Prostate gland (tissue), 2 donors: ENCODE measurements at regions not wholly inside any gene's neighbourhood (a gene's known extent, or its start where the extent isn't known, plus 50 kb on each side); places are given as distances from the start of the nearest gene placed in this dataset.

ENCODE experiments used
- DNase-seq: peaks from one replicate; pipeline ENCODE4 v3.0.0-alpha.2; 2019; ENCODE audit warnings: low spot score
- H3K27ac ChIP-seq, 2 donors: fragments of 200-600 bp; sonication (generic); 2 replicates each; pipeline ENCODE4 v1.5.1; 2017 to 2019
- H3K27me3 ChIP-seq: fragments of 200-600 bp; sonication (generic); replicated peaks from 2 replicates; pipeline ENCODE4 v1.5.1; 2019; ENCODE audit not compliant: insufficient read depth
- H3K36me3 ChIP-seq, 2 donors: fragments of 200-600 bp; sonication (generic); 1 replicate in 1 of 2; 2 replicates in 1 of 2; pipeline versions ENCODE4 v1.5.1 to v1.8.1; 2017 to 2019
- H3K4me1 ChIP-seq: fragments of 200-600 bp; sonication (generic); replicated peaks from 2 replicates; pipeline ENCODE4 v1.5.1; 2019
- H3K4me3 ChIP-seq, 2 donors: fragments of 200-600 bp; sonication (generic); 2 replicates each; pipeline ENCODE4 v1.5.1; 2017 to 2019
- H3K9me3 ChIP-seq: fragments of 200-600 bp; sonication (generic); 2 replicates; pipeline ENCODE4 v1.5.1; 2017
- CTCF ChIP-seq, 4 experiments: fragments of 200-600 bp in 2 of 4; fragments of 450-650 bp in 2 of 4; sonication (generic) in 2 of 4; IDR thresholded peaks; 1 replicate in 3 of 4; 2 replicates in 1 of 4; pipeline ENCODE4 v1.5.1; 2016 to 2019; ENCODE audit warnings: antibody characterized with exemption in 4 of 4, mild to moderate bottlenecking in 2 of 4, moderate library complexity in 2 of 4
- POLR2A ChIP-seq: fragments of 450-650 bp; IDR thresholded peaks from one replicate; pipeline ENCODE4 v1.6.1; 2016; ENCODE audit warnings: antibody characterized with exemption, mild to moderate bottlenecking
- POLR2AphosphoS5 ChIP-seq: sonication (generic); formaldehyde crosslinking; IDR thresholded peaks from one replicate; pipeline ENCODE4 v1.6.1; 2017; ENCODE audit warnings: antibody characterized with exemption
- WGBS: methylation state at CpG from one replicate; pipeline ENCODE4 v1.1.5; 2018; 5-methylcytosine and 5-hydroxymethylcytosine counted together
- intact Hi-C: fragments of 100-400 bp; cut with DNase I; formaldehyde crosslinking; loops from one replicate; pipeline ENCODE4 v1.14.2; 2022

GRCh38 chr22:47448231-47449223 lies 686.1 kb downstream of the TBC1D22A start:
- TF ChIP-seq CTCF (IDR thresholded peaks at IDR 0.05) (no peak), POLR2AphosphoS5 (no peak), POLR2A (no peak)
- no peaks in the 10 kb centered on the region for H3K36me3 ChIP-seq
- no peaks in the 10 kb centered on the region for H3K27me3 ChIP-seq
- DNase-seq: no peak
- no peak overlapping the region for H3K27ac ChIP-seq
- intact Hi-C loops: no loop called here
- WGBS: 83% methylated on average over 14 of the region's 19 CpGs
- H3K4me3 ChIP-seq: no peak overlapping the region
- H3K9me3 ChIP-seq: no peaks in the 10 kb centered on the region
- H3K4me1 ChIP-seq: no peaks in the 10 kb centered on the region

- no peak for DNase-seq
- H3K4me3 ChIP-seq: no peak overlapping the region
- H3K9me3 ChIP-seq: no peaks in the 10 kb centered on the region
- intact Hi-C loops: no loop called here
- no peak for TF ChIP-seq POLR2AphosphoS5
- TF ChIP-seq CTCF (IDR thresholded peaks at IDR 0.05): no peak
- no peak for TF ChIP-seq POLR2A
- H3K36me3 ChIP-seq: no peaks in the 10 kb centered on the region
- 92% methylated on average over 28 of the region's 28 CpGs for WGBS
- no peak overlapping the region for H3K27ac ChIP-seq
- no peaks in the 10 kb centered on the region for H3K4me1 ChIP-seq
- H3K27me3 ChIP-seq: no peaks in the 10 kb centered on the region
These were observed 684.7 kb downstream of the TBC1D22A start for GRCh38 chr22:47446821-47447810.

GRCh38 chr22:47446331-47446730 lies 683.9 kb downstream of the TBC1D22A start:
- no peak for DNase-seq
- H3K27ac ChIP-seq: no peak overlapping the region
- no peak overlapping the region for H3K4me3 ChIP-seq
- 60% methylated on average over 8 of the region's 8 CpGs for WGBS
- no peaks in the 10 kb centered on the region for H3K9me3 ChIP-seq
- intact Hi-C loops: no loop called here
- H3K36me3 ChIP-seq: no peaks in the 10 kb centered on the region
- H3K27me3 ChIP-seq: no peaks in the 10 kb centered on the region
- TF ChIP-seq POLR2A (no peak), POLR2AphosphoS5 (no peak), CTCF (IDR thresholded peaks at IDR 0.05) (no peak)
- H3K4me1 ChIP-seq: no peaks in the 10 kb centered on the region

GRCh38 chr22:47445716-47446290 lies 683.4 kb downstream of the TBC1D22A start:
- Histone ChIP-seq H3K4me3 (no peak overlapping the region), H3K27ac (no peak overlapping the region), H3K4me1 (no peaks in the 10 kb centered on the region), H3K36me3 (no peaks in the 10 kb centered on the region), H3K27me3 (no peaks in the 10 kb centered on the region), H3K9me3 (no peaks in the 10 kb centered on the region)
- no peak for DNase-seq
- intact Hi-C loops: no loop called here
- TF ChIP-seq POLR2AphosphoS5: no peak
- no peak for TF ChIP-seq POLR2A
- no peak for TF ChIP-seq CTCF (IDR thresholded peaks at IDR 0.05)
- WGBS: 61% methylated on average over 10 of the region's 10 CpGs
